ENCODE measurements at regions not wholly inside any gene's neighbourhood (a gene's known extent, or its start where the extent isn't known, plus 50 kb on each side); places are given as distances from the start of the nearest gene placed in this dataset.
"Not testable (repeated sequence)": the region's sequence is repeated elsewhere in the genome, so short reads cannot be mapped to it uniquely, and the experiment has no call there.

- no peaks in the 10 kb centered on the region for H3K4me1 ChIP-seq (replicated peaks)
- intact Hi-C loops (cut with DNase I), result no loop called here
- H3K27me3 ChIP-seq (replicated peaks; ENCODE audit: insufficient read depth), result no peaks in the 10 kb centered on the region
- no peak overlapping the region for H3K4me3 ChIP-seq
- no peak overlapping the region for H3K27ac ChIP-seq
- DNase-seq (ENCODE audit: low spot score), result no peak
- H3K9me3 ChIP-seq, result no peaks in the 10 kb centered on the region
- TF ChIP-seq POLR2A (IDR thresholded peaks at IDR 0.05) (no peak), CTCF (IDR thresholded peaks at IDR 0.05) (no peak), POLR2AphosphoS5 (IDR thresholded peaks at IDR 0.05) (no peak)
- no peaks in the 10 kb centered on the region for H3K36me3 ChIP-seq
- WGBS, result 56% methylated on average over 4 of the region's 4 CpGs
Measured at GRCh38 chr5:17080361-17080760, 137.1 kb upstream of the BASP1 start.

GRCh38 chr5:17081142-17081541, 136.3 kb upstream of the BASP1 start:
- WGBS, result 32% methylated on average over 4 of the region's 4 CpGs

GRCh38 chr5:17083276-17083675, 134.2 kb upstream of the BASP1 start:
- H3K4me3 ChIP-seq; DNase-seq (ENCODE audit: low spot score); H3K36me3 ChIP-seq; H3K4me1 ChIP-seq (replicated peaks); H3K27ac ChIP-seq; intact Hi-C loops (cut with DNase I); H3K9me3 ChIP-seq; H3K27me3 ChIP-seq (replicated peaks; ENCODE audit: insufficient read depth): not testable (repeated sequence)
- WGBS, result 91% methylated on average over 18 of the region's 29 CpGs

More at GRCh38 chr5:17081142-17081541, 136.3 kb upstream of the BASP1 start:
- Histone ChIP-seq H3K27ac (no peak overlapping the region), H3K36me3 (no peaks in the 10 kb centered on the region), H3K4me1 (replicated peaks) (no peaks in the 10 kb centered on the region), H3K27me3 (replicated peaks; ENCODE audit: insufficient read depth) (no peaks in the 10 kb centered on the region), H3K9me3 (no peaks in the 10 kb centered on the region), H3K4me3 (no peak overlapping the region)
- TF ChIP-seq CTCF (IDR thresholded peaks at IDR 0.05) (no peak), POLR2A (IDR thresholded peaks at IDR 0.05) (no peak), POLR2AphosphoS5 (IDR thresholded peaks at IDR 0.05) (no peak)
- DNase-seq (ENCODE audit: low spot score), result no peak
- intact Hi-C loops (cut with DNase I), result no loop called here

GRCh38 chr5:17087035-17087434, 130.4 kb upstream of the BASP1 start:
- Histone ChIP-seq H3K27ac (no peak overlapping the region), H3K27me3 (replicated peaks; ENCODE audit: insufficient read depth) (no peaks in the 10 kb centered on the region), H3K36me3 (no peaks in the 10 kb centered on the region), H3K9me3 (no peaks in the 10 kb centered on the region), H3K4me1 (replicated peaks) (no peaks in the 10 kb centered on the region), H3K4me3 (no peak overlapping the region)
- 85% methylated on average over 8 of the region's 8 CpGs for WGBS
- no peak for DNase-seq (ENCODE audit: low spot score)
- no peak for TF ChIP-seq CTCF (IDR thresholded peaks at IDR 0.05)
- no peak for TF ChIP-seq POLR2AphosphoS5 (IDR thresholded peaks at IDR 0.05)
- no peak for TF ChIP-seq POLR2A (IDR thresholded peaks at IDR 0.05)
- intact Hi-C loops (cut with DNase I), result no loop called here

GRCh38 chr5:17088051-17088450, 129.4 kb upstream of the BASP1 start:
- no peak for DNase-seq (ENCODE audit: low spot score)
- intact Hi-C loops (cut with DNase I), result no loop called here
- H3K27ac ChIP-seq, result no peak overlapping the region
- no peaks in the 10 kb centered on the region for H3K4me1 ChIP-seq (replicated peaks)
- 84% methylated on average over 4 of the region's 4 CpGs for WGBS
- H3K9me3 ChIP-seq, result no peaks in the 10 kb centered on the region
- TF ChIP-seq POLR2AphosphoS5 (IDR thresholded peaks at IDR 0.05) (no peak), POLR2A (IDR thresholded peaks at IDR 0.05) (no peak), CTCF (IDR thresholded peaks at IDR 0.05) (no peak)
- H3K4me3 ChIP-seq, result no peak overlapping the region
- no peaks in the 10 kb centered on the region for H3K27me3 ChIP-seq (replicated peaks; ENCODE audit: insufficient read depth)
- H3K36me3 ChIP-seq, result no peaks in the 10 kb centered on the region

Measured in prostate gland (tissue), 2 donors.